ENCODE measurements at regions not wholly inside any gene's neighbourhood (a gene's known extent, or its start where the extent isn't known, plus 50 kb on each side); places are given as distances from the start of the nearest gene placed in this dataset.

GRCh38 chr7:54072710-54073109 is 469.5 kb upstream of the VSTM2A start:
- no peak for ATAC-seq
- no peak for DNase-seq (ENCODE audit: low read depth, low spot score)
- Histone ChIP-seq H2AFZ (ENCODE audit: low read depth, low read length, poor library complexity, severe bottlenecking) (no peak overlapping the region), H3K79me2 (ENCODE audit: insufficient read depth, low read length) (no peaks in the 10 kb centered on the region), H3K27me3 (ENCODE audit: insufficient read depth, low read length) (no peaks in the 10 kb centered on the region), H3K4me3 (replicated peaks in 1 of 2; ENCODE audit: low read depth in 1 of 2, low read length in 2 of 2) (no peak overlapping the region), H3K9ac (ENCODE audit: low read length) (no peak overlapping the region), H3K9me2 (ENCODE audit: insufficient read depth) (no peaks in the 10 kb centered on the region), H3K4me2 (ENCODE audit: low read length) (no peak overlapping the region), H4K20me1 (ENCODE audit: insufficient read depth) (no peaks in the 10 kb centered on the region), H3K9me3 (ENCODE audit: control insufficient read depth in 1 of 2, insufficient read depth in 1 of 2, low read depth in 1 of 2, low read length in 2 of 2) (peaks cover 9 to 17% of the 10 kb centered on the region in 2 experiments; a peak in 2 of 4 replicates), H3K27ac (ENCODE audit: low read depth, low read length) (no peak overlapping the region), H3K36me3 (ENCODE audit: control insufficient read depth in 1 of 2, insufficient read depth in 2 of 2, low read length in 2 of 2) (no peaks in the 10 kb centered on the region), H3K4me1 (ENCODE audit: control insufficient read depth in 1 of 2, insufficient read depth in 2 of 2, low read length in 2 of 2) (no peaks in the 10 kb centered on the region)
- TF ChIP-seq TCF7L2 (IDR thresholded peaks at IDR 0.05; ENCODE audit: borderline replicate concordance, extremely low read depth, insufficient read depth, insufficient read length) (no peak), REST (IDR thresholded peaks at IDR 0.05; ENCODE audit: low read depth) (no peak), CEBPB (IDR thresholded peaks at IDR 0.05; ENCODE audit: low read depth) (no peak), POLR2AphosphoS5 (IDR thresholded peaks at IDR 0.05; ENCODE audit: low read depth, low read length) (no peak), YY1 (IDR thresholded peaks at IDR 0.05; ENCODE audit: extremely low read depth, insufficient replicate concordance, low read depth, low read length) (no peak), SRF (IDR thresholded peaks at IDR 0.05; ENCODE audit: low read depth) (no peak), SIN3A (IDR thresholded peaks at IDR 0.05; ENCODE audit: low read depth) (no peak)
- intact Hi-C loops (cut with micrococcal nuclease), result no loop called here
- no TSS peak for BruUV-seq (replicated peaks)
- ChIA-PET RAD21 (ENCODE audit: low non-redundant PET in 1 of 2, low total read pairs in 2 of 2, uncharacterized antibody in 2 of 2, unreplicated experiment in 2 of 2) (no interaction called here), POLR2A (no interaction called here), CTCF (no interaction called here)

Measured in HCT116 (cell line).